HuH-7 (cell line): ENCODE measurements at regions not wholly inside any gene's neighbourhood (a gene's known extent, or its start where the extent isn't known, plus 50 kb on each side); places are given as distances from the start of the nearest gene placed in this dataset.
"Not testable (repeated sequence)": the region's sequence is repeated elsewhere in the genome, so short reads cannot be mapped to it uniquely, and the experiment has no call there.

Experiments
- DNase-seq: peaks from one replicate; pipeline ENCODE4 v3.0.0; 2011; ENCODE audit warnings: low spot score

- no peak for DNase-seq
Observed at GRCh38 chr16:6852643-6853225, 479.9 kb upstream of the RBFOX1 start.

- no peak for DNase-seq
Observed at GRCh38 chr16:6846452-6846851, 486.2 kb upstream of the RBFOX1 start.

GRCh38 chr16:6841392-6841791, 491.3 kb upstream of the RBFOX1 start:
- DNase-seq = no peak

- no peak for DNase-seq
Observed at GRCh38 chr16:6837722-6838121, 494.9 kb upstream of the RBFOX1 start.

GRCh38 chr16:6836766-6837165, 495.9 kb upstream of the RBFOX1 start:
- no peak for DNase-seq

- no peak for DNase-seq
Observed at GRCh38 chr16:6835941-6836340, 496.7 kb upstream of the RBFOX1 start.

GRCh38 chr16:6835516-6835915, 497.1 kb upstream of the RBFOX1 start:
- no peak for DNase-seq

GRCh38 chr16:6828690-6829089, 504.0 kb upstream of the RBFOX1 start:
- DNase-seq = no peak

- no peak for DNase-seq
Observed at GRCh38 chr16:6827931-6828330, 504.7 kb upstream of the RBFOX1 start.

- DNase-seq = no peak
Observed at GRCh38 chr16:6827267-6827666, 505.4 kb upstream of the RBFOX1 start.

- DNase-seq = no peak
Observed at GRCh38 chr16:6822041-6822440, 510.6 kb upstream of the RBFOX1 start.

GRCh38 chr16:6804461-6804860, 528.2 kb upstream of the RBFOX1 start:
- DNase-seq = no peak

- DNase-seq = no peak
Observed at GRCh38 chr16:6803176-6803575, 529.5 kb upstream of the RBFOX1 start.

GRCh38 chr16:6797223-6797622, 535.4 kb upstream of the RBFOX1 start:
- DNase-seq = no peak

- DNase-seq = no peak
Observed at GRCh38 chr16:6777624-6778023, 555.0 kb upstream of the RBFOX1 start.

GRCh38 chr16:6775712-6776111, 556.9 kb upstream of the RBFOX1 start:
- no peak for DNase-seq

- DNase-seq = no peak
Observed at GRCh38 chr16:6771956-6772355, 560.7 kb upstream of the RBFOX1 start.

- DNase-seq = no peak
Observed at GRCh38 chr16:6753553-6753952, 579.1 kb upstream of the RBFOX1 start.

- DNase-seq = no peak
Observed at GRCh38 chr16:6751191-6751590, 581.5 kb upstream of the RBFOX1 start.

GRCh38 chr16:6749698-6750097, 582.9 kb upstream of the RBFOX1 start:
- no peak for DNase-seq

- not testable (repeated sequence) for DNase-seq
Observed at GRCh38 chr16:6736302-6736701, 596.3 kb upstream of the RBFOX1 start.

- no peak for DNase-seq
Observed at GRCh38 chr16:6735631-6736030, 597.0 kb upstream of the RBFOX1 start.

GRCh38 chr16:6732166-6732565, 600.5 kb upstream of the RBFOX1 start:
- DNase-seq = no peak

GRCh38 chr16:6728381-6728780, 604.3 kb upstream of the RBFOX1 start:
- no peak for DNase-seq

- DNase-seq = no peak
Observed at GRCh38 chr16:6726621-6727020, 606.0 kb upstream of the RBFOX1 start.
